Gastroesophageal sphincter (tissue), 3 donors: ENCODE measurements at regions not wholly inside any gene's neighbourhood (a gene's known extent, or its start where the extent isn't known, plus 50 kb on each side); places are given as distances from the start of the nearest gene placed in this dataset.

Experiments used
- POLR2A ChIP-seq, 2 donors: fragments of 450-650 bp; IDR thresholded peaks; one replicate each; pipeline ENCODE4 v1.6.1; 2017; ENCODE audit warnings: antibody characterized with exemption in 2 of 2, mild to moderate bottlenecking in 2 of 2, moderate library complexity in 1 of 2
- POLR2AphosphoS5 ChIP-seq: sonication (generic); formaldehyde crosslinking; IDR thresholded peaks from one replicate; pipeline ENCODE4 v1.6.1; 2017; ENCODE audit warnings: antibody characterized with exemption
- TF ChIP-seq, protein P1 (sequence below), 4 experiments: fragments of 200-600 bp in 2 of 4; fragments of 450-650 bp in 2 of 4; sonication (generic) in 1 of 4; IDR thresholded peaks; one replicate each; pipeline ENCODE4 v1.5.1; 2017 to 2019; ENCODE audit warnings: antibody characterized with exemption in 4 of 4, mild to moderate bottlenecking in 2 of 4, moderate library complexity in 2 of 4

DNA sequence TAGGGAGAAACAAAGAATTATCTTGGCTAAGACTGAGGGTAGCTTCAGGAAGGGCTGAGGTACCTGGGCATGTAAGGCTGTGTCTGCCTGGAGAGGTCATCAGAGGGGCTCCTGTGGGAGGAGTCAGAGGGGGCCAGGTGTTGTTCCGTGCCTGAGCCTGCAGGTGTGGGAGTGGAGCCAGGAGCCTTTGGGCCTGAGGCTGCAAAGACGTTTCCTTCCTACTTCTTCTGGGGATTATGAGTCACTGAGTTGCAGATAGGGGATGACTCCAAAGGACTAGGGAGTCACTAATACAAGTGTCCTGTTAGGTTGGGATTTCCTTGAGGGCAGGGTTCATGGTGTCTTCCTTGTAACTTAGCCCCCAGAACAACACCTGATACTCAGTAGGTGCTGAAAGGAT, 391.1 kb downstream of the ARHGEF28 start:
- TF ChIP-seq POLR2AphosphoS5 (no peak), POLR2A (IDR thresholded peaks at IDR 0.05) (no peak)
- TF ChIP-seq, protein P1, sequence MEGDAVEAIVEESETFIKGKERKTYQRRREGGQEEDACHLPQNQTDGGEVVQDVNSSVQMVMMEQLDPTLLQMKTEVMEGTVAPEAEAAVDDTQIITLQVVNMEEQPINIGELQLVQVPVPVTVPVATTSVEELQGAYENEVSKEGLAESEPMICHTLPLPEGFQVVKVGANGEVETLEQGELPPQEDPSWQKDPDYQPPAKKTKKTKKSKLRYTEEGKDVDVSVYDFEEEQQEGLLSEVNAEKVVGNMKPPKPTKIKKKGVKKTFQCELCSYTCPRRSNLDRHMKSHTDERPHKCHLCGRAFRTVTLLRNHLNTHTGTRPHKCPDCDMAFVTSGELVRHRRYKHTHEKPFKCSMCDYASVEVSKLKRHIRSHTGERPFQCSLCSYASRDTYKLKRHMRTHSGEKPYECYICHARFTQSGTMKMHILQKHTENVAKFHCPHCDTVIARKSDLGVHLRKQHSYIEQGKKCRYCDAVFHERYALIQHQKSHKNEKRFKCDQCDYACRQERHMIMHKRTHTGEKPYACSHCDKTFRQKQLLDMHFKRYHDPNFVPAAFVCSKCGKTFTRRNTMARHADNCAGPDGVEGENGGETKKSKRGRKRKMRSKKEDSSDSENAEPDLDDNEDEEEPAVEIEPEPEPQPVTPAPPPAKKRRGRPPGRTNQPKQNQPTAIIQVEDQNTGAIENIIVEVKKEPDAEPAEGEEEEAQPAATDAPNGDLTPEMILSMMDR (IDR thresholded peaks at IDR 0.05): no peak
